Activated naive CD4-positive, alpha-beta T cell treated with anti-CD3 and anti-CD28 coated beads, Interleukin-2, amount 50 U/mL, for 24 hours (primary cell): ENCODE measurements at regions not wholly inside any gene's neighbourhood (a gene's known extent, or its start where the extent isn't known, plus 50 kb on each side); places are given as distances from the start of the nearest gene placed in this dataset.

Experiments
- H3K27ac Mint-ChIP-seq: one replicate; pipeline ENCODE4 v1.8.0; 2021; ENCODE audit warnings: mild to moderate bottlenecking, mixed read lengths
- H3K27me3 Mint-ChIP-seq: one replicate; pipeline ENCODE4 v1.8.0; 2021; ENCODE audit warnings: mixed read lengths
- H3K36me3 Mint-ChIP-seq: one replicate; pipeline ENCODE4 v1.8.0; 2021; ENCODE audit warnings: mixed read lengths
- H3K4me1 Mint-ChIP-seq: one replicate; pipeline ENCODE4 v1.8.0; 2021; ENCODE audit warnings: mixed read lengths
- H3K4me3 Mint-ChIP-seq: one replicate; pipeline ENCODE4 v1.8.0; 2021; ENCODE audit warnings: mild to moderate bottlenecking, mixed read lengths
- H3K9me3 Mint-ChIP-seq: one replicate; pipeline ENCODE4 v1.8.0; 2021; ENCODE audit warnings: mixed read lengths

DNA sequence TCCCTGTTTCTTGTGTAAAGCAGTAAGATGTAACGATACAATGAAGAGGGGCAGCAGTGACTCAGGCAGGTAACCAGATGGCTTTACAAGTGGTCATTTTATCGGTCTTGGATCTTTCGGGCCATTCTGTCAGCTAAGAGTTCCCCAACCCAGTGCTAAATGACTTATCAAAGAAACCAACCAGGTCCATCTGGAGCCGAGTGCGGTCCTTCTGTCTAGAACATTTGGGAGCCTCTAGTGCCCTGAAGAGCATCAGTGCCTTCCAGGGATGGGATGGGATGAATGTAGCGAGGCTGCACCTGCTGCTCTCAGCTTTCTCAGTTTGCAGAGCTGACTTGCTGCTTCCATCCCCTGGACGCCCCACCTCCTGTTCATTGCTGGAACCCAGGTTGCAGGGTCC lies 131.7 kb upstream of the AGBL1 start:
- Mint-ChIP-seq H3K27ac (no peak overlapping the region), H3K27me3 (peaks cover 5% of the 10 kb centered on the region), H3K4me3 (no peak overlapping the region), H3K9me3 (no peaks in the 10 kb centered on the region), H3K4me1 (no peaks in the 10 kb centered on the region), H3K36me3 (no peaks in the 10 kb centered on the region)

- Mint-ChIP-seq H3K4me3 (no peak overlapping the region), H3K27me3 (peaks cover 3% of the 10 kb centered on the region), H3K9me3 (no peaks in the 10 kb centered on the region), H3K36me3 (no peaks in the 10 kb centered on the region), H3K4me1 (no peaks in the 10 kb centered on the region), H3K27ac (no peak overlapping the region)
Measured at GRCh38 chr15:85950101-85950500, 129.6 kb upstream of the AGBL1 start.

DNA sequence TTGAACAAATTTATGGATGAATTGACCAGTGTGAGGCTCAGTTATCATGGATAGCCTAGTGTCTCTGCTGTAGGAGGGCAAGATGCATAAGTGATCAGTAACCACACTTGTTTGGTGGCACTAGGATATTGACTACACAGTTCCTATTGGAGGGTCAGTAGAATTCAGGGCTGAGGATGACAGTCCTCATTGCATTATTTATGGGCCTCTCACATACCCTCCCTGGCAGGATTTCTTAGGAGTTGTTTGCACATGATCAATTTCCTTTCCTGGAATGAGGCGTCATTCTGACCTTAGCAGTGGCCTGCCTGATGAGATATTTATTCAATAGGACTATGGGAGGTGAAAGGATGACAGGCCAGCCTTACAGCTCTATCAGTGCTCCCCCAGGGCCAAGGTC lies 125.1 kb upstream of the AGBL1 start:
- Mint-ChIP-seq H3K4me1 (no peaks in the 10 kb centered on the region), H3K9me3 (no peaks in the 10 kb centered on the region), H3K27me3 (peaks cover 4% of the 10 kb centered on the region), H3K27ac (no peak overlapping the region), H3K36me3 (no peaks in the 10 kb centered on the region), H3K4me3 (no peak overlapping the region)

DNA sequence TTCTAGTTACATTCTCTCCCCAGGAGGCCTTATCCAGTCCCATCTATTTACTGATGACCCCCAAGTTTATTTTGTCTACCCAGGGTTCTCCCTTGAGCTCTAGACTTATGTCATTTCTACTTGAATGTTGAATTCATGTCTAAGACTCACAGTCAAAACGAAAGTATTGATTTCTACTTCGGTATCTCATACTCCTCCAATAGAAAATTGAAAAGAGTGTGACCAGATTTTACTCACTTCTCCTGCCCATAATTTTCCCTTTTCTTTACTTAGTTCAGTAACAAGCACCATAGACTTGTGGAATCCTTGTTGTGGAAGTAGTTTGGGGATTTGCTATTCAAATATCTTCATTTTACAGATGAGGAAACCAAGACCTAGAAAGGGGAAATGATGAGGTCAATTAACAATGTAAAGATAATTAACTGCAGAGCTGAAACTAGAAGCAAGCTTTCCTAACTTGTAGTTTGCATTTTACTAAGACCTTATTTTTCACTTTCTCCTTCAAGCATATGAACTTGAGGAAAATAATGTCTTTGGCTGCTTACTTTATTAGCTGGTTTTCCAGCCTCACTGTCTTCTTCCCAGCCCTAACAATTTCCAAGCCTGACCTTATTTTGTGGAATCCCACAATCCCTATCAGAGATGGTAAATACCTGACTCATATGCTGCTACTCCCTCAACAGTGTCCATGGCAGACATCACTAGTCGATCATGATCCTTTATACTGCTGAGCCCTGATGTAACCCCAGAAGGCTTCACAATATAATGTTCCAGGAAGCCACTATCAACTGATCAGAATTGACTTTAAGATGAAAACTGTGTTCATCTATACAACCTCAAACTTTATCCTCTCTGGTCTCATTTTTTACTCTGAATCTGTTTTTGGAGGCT lies 123.9 kb upstream of the AGBL1 start:
- Mint-ChIP-seq H3K36me3 (no peaks in the 10 kb centered on the region), H3K4me3 (no peak overlapping the region), H3K27ac (no peak overlapping the region), H3K27me3 (peaks cover 4% of the 10 kb centered on the region), H3K9me3 (no peaks in the 10 kb centered on the region), H3K4me1 (no peaks in the 10 kb centered on the region)

GRCh38 chr15:85956532-85957275 lies 123.0 kb upstream of the AGBL1 start:
- Mint-ChIP-seq H3K4me3 (no peak overlapping the region), H3K27me3 (peaks cover 2% of the 10 kb centered on the region), H3K27ac (no peak overlapping the region), H3K36me3 (no peaks in the 10 kb centered on the region), H3K4me1 (no peaks in the 10 kb centered on the region), H3K9me3 (no peaks in the 10 kb centered on the region)

GRCh38 chr15:85959611-85960010 lies 120.1 kb upstream of the AGBL1 start:
- H3K36me3 Mint-ChIP-seq = no peaks in the 10 kb centered on the region
- no peaks in the 10 kb centered on the region for H3K9me3 Mint-ChIP-seq
- H3K4me1 Mint-ChIP-seq = no peaks in the 10 kb centered on the region
- peaks cover 2% of the 10 kb centered on the region for H3K27me3 Mint-ChIP-seq
- no peak overlapping the region for H3K4me3 Mint-ChIP-seq
- no peak overlapping the region for H3K27ac Mint-ChIP-seq

DNA sequence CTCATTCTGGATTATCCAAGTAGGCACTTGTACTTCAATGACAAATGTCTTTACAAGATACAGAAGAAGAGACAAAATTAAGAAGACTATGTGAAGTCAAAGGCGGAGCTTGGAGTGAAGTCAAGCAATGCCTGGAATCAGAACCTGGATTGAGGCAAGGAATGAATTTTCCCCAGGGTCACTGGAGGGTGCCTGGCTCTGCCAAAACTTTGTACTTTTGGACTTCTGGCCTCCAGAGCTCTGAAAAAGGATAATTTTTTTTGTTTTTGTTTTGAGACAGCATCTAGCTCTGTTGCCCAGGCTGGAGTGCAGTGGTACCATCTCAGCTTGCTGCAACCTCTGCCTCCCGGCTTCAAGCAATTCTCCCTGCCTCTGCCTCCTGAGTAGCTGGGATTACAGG lies 119.3 kb upstream of the AGBL1 start:
- no peak overlapping the region for H3K27ac Mint-ChIP-seq
- H3K4me1 Mint-ChIP-seq = no peaks in the 10 kb centered on the region
- H3K4me3 Mint-ChIP-seq = no peak overlapping the region
- H3K36me3 Mint-ChIP-seq = no peaks in the 10 kb centered on the region
- H3K27me3 Mint-ChIP-seq = peaks cover 2% of the 10 kb centered on the region
- no peaks in the 10 kb centered on the region for H3K9me3 Mint-ChIP-seq

DNA sequence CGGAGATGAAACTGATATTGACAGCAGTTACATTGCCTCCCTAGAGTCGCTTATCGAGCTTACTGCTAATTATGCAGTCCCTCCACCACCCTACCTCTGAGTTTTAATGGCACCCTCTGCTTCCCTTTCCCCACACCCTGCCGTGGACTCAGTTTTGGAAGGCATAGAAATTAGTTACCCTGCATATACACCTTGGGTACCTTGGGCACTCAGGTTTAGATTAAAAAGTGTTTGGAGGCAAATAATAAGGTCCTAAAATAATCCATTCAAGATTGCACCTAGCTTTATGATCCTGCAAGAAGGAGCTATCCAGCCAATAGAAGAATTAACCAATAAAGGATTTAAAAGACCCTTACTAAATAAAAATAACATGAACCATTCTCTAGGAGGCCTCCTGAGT lies 117.8 kb upstream of the AGBL1 start:
- no peak overlapping the region for H3K27ac Mint-ChIP-seq
- no peaks in the 10 kb centered on the region for H3K36me3 Mint-ChIP-seq
- H3K4me3 Mint-ChIP-seq = no peak overlapping the region
- peaks cover 4% of the 10 kb centered on the region for H3K27me3 Mint-ChIP-seq
- H3K4me1 Mint-ChIP-seq = no peaks in the 10 kb centered on the region
- H3K9me3 Mint-ChIP-seq = no peaks in the 10 kb centered on the region

- no peaks in the 10 kb centered on the region for H3K4me1 Mint-ChIP-seq
- H3K36me3 Mint-ChIP-seq = no peaks in the 10 kb centered on the region
- no peak overlapping the region for H3K27ac Mint-ChIP-seq
- no peaks in the 10 kb centered on the region for H3K9me3 Mint-ChIP-seq
- no peak overlapping the region for H3K4me3 Mint-ChIP-seq
- peaks cover 4% of the 10 kb centered on the region for H3K27me3 Mint-ChIP-seq
Measured at GRCh38 chr15:85963262-85963760, 116.4 kb upstream of the AGBL1 start.

DNA sequence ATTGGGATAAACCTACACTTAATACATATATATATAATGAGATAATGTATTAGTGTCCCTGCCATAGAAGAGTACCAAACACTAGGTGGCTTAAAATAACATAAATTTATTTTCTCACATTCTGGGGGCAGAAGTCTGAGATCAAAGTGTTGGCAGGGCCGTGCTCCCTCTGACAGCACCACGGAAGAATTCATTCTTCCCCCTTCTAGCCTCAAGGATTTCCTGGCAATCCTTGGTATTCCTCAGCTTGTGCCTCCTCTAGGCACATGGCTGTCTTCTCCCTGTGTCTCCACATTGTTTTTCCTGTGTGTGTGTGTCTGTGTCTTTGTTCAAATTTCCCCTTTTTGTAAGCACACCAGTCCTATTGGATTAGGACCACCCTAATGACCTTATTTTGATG lies 115.2 kb upstream of the AGBL1 start:
- peaks cover 2% of the 10 kb centered on the region for H3K27me3 Mint-ChIP-seq
- no peaks in the 10 kb centered on the region for H3K9me3 Mint-ChIP-seq
- no peaks in the 10 kb centered on the region for H3K36me3 Mint-ChIP-seq
- H3K4me3 Mint-ChIP-seq = no peak overlapping the region
- H3K27ac Mint-ChIP-seq = no peak overlapping the region
- H3K4me1 Mint-ChIP-seq = no peaks in the 10 kb centered on the region

GRCh38 chr15:85967553-85967952 lies 112.1 kb upstream of the AGBL1 start:
- Mint-ChIP-seq H3K4me3 (no peak overlapping the region), H3K27ac (no peak overlapping the region)

DNA sequence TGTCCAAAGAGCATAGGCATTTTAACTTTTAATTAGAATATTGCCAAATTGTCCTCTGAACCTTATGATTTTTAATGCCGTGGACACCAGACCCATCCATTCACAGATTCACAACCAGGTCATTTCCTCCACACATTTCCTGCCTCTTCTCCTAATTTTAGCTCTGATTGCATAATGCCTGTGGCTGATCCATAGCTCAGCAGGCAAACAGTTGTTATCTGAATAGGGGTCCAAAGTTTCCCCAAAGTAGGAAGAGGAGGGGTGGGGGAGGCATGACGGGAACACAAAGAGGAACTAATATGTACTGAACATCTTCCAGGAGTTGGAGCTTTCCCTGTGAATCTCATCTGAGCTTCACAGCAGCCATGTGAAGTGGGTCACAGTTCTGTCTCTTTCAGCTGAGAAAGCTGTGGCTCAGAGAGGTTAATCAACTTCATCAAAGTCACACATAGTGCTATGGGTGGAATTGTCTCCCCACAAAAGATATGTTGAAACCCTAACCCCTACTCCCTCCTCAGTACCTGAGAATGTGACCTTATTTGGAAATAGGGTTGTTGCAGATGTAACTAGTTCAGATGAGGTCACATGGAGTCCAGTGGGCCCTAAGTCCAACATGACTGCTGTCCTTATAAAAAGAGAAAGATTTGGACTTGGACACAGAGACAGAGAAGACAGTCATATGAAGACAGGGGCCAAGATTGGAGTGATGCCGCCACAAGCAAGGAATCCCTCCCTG lies 106.7 kb upstream of the AGBL1 start:
- no peaks in the 10 kb centered on the region for H3K9me3 Mint-ChIP-seq

More at GRCh38 chr15:85967553-85967952, 112.1 kb upstream of the AGBL1 start:
- no peaks in the 10 kb centered on the region for H3K36me3 Mint-ChIP-seq
- peaks cover 3% of the 10 kb centered on the region for H3K27me3 Mint-ChIP-seq
- no peaks in the 10 kb centered on the region for H3K9me3 Mint-ChIP-seq
- no peaks in the 10 kb centered on the region for H3K4me1 Mint-ChIP-seq

DNA sequence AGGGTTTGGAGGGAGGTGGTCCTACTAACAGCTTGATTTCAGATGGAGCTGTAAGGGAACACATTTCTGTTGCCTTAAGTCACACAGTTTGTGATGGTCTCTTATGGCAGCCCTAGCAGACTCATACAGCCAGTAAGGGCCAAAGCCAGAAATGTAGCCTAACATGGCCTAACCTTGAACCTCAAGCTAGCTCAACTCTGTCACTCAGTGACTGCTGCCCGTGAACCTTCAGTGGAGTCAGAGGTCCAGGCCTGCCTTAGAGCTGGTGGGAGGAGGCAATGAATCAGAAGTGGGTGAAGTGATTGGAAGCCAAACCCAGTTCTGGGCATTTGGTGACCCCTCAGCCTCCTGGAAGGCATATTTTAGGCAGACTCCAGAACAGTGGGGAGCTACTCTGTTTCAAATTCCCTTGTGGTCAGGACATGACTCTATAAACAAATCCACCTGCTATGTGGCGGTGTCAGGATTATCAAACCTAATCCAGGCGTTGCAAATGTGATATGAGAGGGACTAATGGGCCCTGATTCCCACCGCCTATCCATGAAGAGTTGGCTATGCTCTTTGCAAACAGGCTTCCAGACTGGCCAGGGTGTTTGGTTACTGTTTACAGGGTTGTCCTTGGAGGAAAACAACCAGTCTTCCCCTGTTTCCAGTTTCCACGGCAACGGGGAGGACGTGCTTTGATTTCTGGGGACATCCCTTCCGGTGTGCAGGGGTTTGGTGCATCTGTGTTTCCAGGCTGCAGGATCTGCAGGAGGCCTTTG lies 105.9 kb upstream of the AGBL1 start:
- peaks cover 8% of the 10 kb centered on the region for H3K27me3 Mint-ChIP-seq
- H3K9me3 Mint-ChIP-seq = no peaks in the 10 kb centered on the region
- H3K27ac Mint-ChIP-seq = no peak overlapping the region
- H3K4me3 Mint-ChIP-seq = no peak overlapping the region
- no peaks in the 10 kb centered on the region for H3K36me3 Mint-ChIP-seq
- H3K4me1 Mint-ChIP-seq = no peaks in the 10 kb centered on the region

More for the DNA sequence above, 106.7 kb upstream of the AGBL1 start:
- H3K4me3 Mint-ChIP-seq = no peak overlapping the region
- H3K36me3 Mint-ChIP-seq = no peaks in the 10 kb centered on the region
- H3K27ac Mint-ChIP-seq = no peak overlapping the region
- no peaks in the 10 kb centered on the region for H3K4me1 Mint-ChIP-seq
- peaks cover 8% of the 10 kb centered on the region for H3K27me3 Mint-ChIP-seq

DNA sequence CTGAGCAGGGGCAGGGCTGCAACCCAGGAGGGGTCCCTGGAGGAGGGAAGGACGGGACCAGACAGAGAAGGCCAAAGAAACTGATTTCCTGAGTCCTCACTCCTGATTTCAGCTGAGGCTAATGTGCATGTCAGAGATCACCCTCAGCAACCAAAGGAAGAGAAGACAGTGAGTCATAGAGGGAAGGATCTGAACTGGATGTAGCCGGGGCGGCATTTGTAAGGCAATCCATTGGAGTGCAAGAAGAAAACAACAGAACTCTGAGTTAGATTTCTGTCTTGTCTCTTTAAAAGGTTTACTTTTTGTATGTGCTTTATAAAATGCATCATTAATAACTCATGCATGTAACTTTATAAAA lies 105.3 kb upstream of the AGBL1 start:
- H3K27ac Mint-ChIP-seq = no peak overlapping the region
- no peaks in the 10 kb centered on the region for H3K9me3 Mint-ChIP-seq
- no peaks in the 10 kb centered on the region for H3K36me3 Mint-ChIP-seq
- H3K4me3 Mint-ChIP-seq = no peak overlapping the region
- no peaks in the 10 kb centered on the region for H3K4me1 Mint-ChIP-seq
- H3K27me3 Mint-ChIP-seq = peaks cover 8% of the 10 kb centered on the region

GRCh38 chr15:85974742-85975141 lies 104.9 kb upstream of the AGBL1 start:
- no peak overlapping the region for H3K4me3 Mint-ChIP-seq
- peaks cover 12% of the 10 kb centered on the region for H3K27me3 Mint-ChIP-seq
- H3K27ac Mint-ChIP-seq = no peak overlapping the region
- no peaks in the 10 kb centered on the region for H3K9me3 Mint-ChIP-seq
- H3K4me1 Mint-ChIP-seq = no peaks in the 10 kb centered on the region
- no peaks in the 10 kb centered on the region for H3K36me3 Mint-ChIP-seq
